ENCODE measurements at regions not wholly inside any gene's neighbourhood (a gene's known extent, or its start where the extent isn't known, plus 50 kb on each side); places are given as distances from the start of the nearest gene placed in this dataset.

- H3K4me1 ChIP-seq (ENCODE audit: control insufficient read depth, insufficient read depth, low read length) = peaks cover 8% of the 10 kb centered on the region
- peaks cover 19% of the 10 kb centered on the region for H3K27me3 Mint-ChIP-seq (ENCODE audit: insufficient read depth)
- 58 to 60% methylated on average over 2 to 4 of the region's 4 CpGs for WGBS, 2 experiments (ENCODE audit: insufficient coverage in 1 of 2, insufficient read length in 1 of 2)
- peak; percentile 79 for DNase-seq
- no peak overlapping the region for H3K27ac Mint-ChIP-seq
- no peak overlapping the region for H3K9ac ChIP-seq (ENCODE audit: extremely low read depth, low read length, poor library complexity, severe bottlenecking)
- H3K9me3 ChIP-seq (ENCODE audit: control insufficient read depth, low read length) = no peaks in the 10 kb centered on the region
- H3K27ac ChIP-seq (ENCODE audit: low read depth, low read length) = no peak overlapping the region
- TF ChIP-seq, protein P1, sequence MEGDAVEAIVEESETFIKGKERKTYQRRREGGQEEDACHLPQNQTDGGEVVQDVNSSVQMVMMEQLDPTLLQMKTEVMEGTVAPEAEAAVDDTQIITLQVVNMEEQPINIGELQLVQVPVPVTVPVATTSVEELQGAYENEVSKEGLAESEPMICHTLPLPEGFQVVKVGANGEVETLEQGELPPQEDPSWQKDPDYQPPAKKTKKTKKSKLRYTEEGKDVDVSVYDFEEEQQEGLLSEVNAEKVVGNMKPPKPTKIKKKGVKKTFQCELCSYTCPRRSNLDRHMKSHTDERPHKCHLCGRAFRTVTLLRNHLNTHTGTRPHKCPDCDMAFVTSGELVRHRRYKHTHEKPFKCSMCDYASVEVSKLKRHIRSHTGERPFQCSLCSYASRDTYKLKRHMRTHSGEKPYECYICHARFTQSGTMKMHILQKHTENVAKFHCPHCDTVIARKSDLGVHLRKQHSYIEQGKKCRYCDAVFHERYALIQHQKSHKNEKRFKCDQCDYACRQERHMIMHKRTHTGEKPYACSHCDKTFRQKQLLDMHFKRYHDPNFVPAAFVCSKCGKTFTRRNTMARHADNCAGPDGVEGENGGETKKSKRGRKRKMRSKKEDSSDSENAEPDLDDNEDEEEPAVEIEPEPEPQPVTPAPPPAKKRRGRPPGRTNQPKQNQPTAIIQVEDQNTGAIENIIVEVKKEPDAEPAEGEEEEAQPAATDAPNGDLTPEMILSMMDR (conservative IDR thresholded peaks at IDR 0.05) = no peak
- no peak overlapping the region for H3K4me3 Mint-ChIP-seq
- H3K9me3 Mint-ChIP-seq = no peaks in the 10 kb centered on the region
- H3K27me3 ChIP-seq (ENCODE audit: control insufficient read depth, insufficient read depth, low read length, poor library complexity, severe bottlenecking) = no peaks in the 10 kb centered on the region
- no peak overlapping the region for H3K4me3 ChIP-seq (ENCODE audit: low read length)
- peaks cover 10% of the 10 kb centered on the region for H3K4me1 Mint-ChIP-seq
- H3K36me3 ChIP-seq (ENCODE audit: control insufficient read depth, insufficient read depth, low read length) = no peaks in the 10 kb centered on the region
- no peaks in the 10 kb centered on the region for H3K36me3 Mint-ChIP-seq (ENCODE audit: low read depth)
Measured at GRCh38 chr1:222196736-222197135, 351.2 kb downstream of the HHIPL2 start.

GRCh38 chr1:222196288-222196687 is 351.6 kb downstream of the HHIPL2 start:
- Histone ChIP-seq H3K9ac (ENCODE audit: extremely low read depth, low read length, poor library complexity, severe bottlenecking) (no peak overlapping the region), H3K27me3 (ENCODE audit: control insufficient read depth, insufficient read depth, low read length, poor library complexity, severe bottlenecking) (no peaks in the 10 kb centered on the region), H3K36me3 (ENCODE audit: control insufficient read depth, insufficient read depth, low read length) (no peaks in the 10 kb centered on the region), H3K4me1 (ENCODE audit: control insufficient read depth, insufficient read depth, low read length) (peaks cover 8% of the 10 kb centered on the region), H3K27ac (ENCODE audit: low read depth, low read length) (no peak overlapping the region), H3K9me3 (ENCODE audit: control insufficient read depth, low read length) (no peaks in the 10 kb centered on the region), H3K4me3 (ENCODE audit: low read length) (no peak overlapping the region)
- Mint-ChIP-seq H3K27ac (no peak overlapping the region), H3K36me3 (ENCODE audit: low read depth) (no peaks in the 10 kb centered on the region), H3K4me3 (no peak overlapping the region), H3K4me1 (peaks cover 10% of the 10 kb centered on the region), H3K27me3 (ENCODE audit: insufficient read depth) (peaks cover 19% of the 10 kb centered on the region), H3K9me3 (peaks cover 2% of the 10 kb centered on the region)
- TF ChIP-seq, protein P1 (conservative IDR thresholded peaks at IDR 0.05) = no peak
- DNase-seq = peak; percentile 43

- Mint-ChIP-seq H3K36me3 (ENCODE audit: low read depth) (no peaks in the 10 kb centered on the region), H3K27me3 (ENCODE audit: insufficient read depth) (peaks cover 19% of the 10 kb centered on the region), H3K4me3 (no peak overlapping the region), H3K27ac (no peak overlapping the region), H3K9me3 (peaks cover 2% of the 10 kb centered on the region), H3K4me1 (peaks cover 10% of the 10 kb centered on the region)
- Histone ChIP-seq H3K4me1 (ENCODE audit: control insufficient read depth, insufficient read depth, low read length) (peaks cover 8% of the 10 kb centered on the region), H3K9ac (ENCODE audit: extremely low read depth, low read length, poor library complexity, severe bottlenecking) (no peak overlapping the region), H3K36me3 (ENCODE audit: control insufficient read depth, insufficient read depth, low read length) (no peaks in the 10 kb centered on the region), H3K9me3 (ENCODE audit: control insufficient read depth, low read length) (no peaks in the 10 kb centered on the region), H3K27ac (ENCODE audit: low read depth, low read length) (no peak overlapping the region), H3K27me3 (ENCODE audit: control insufficient read depth, insufficient read depth, low read length, poor library complexity, severe bottlenecking) (no peaks in the 10 kb centered on the region), H3K4me3 (ENCODE audit: low read length) (no peak overlapping the region)
- TF ChIP-seq, protein P1 (conservative IDR thresholded peaks at IDR 0.05) = no peak
- DNase-seq = no peak
- WGBS, 2 experiments (ENCODE audit: insufficient coverage in 1 of 2, insufficient read length in 1 of 2) = 91 to 93% methylated on average over 1 to 4 of the region's 4 CpGs
Measured at GRCh38 chr1:222195857-222196256, 352.0 kb downstream of the HHIPL2 start.
